NCI-H510A treated with DMSO at 0.1 percent for 48 hours (cell line): ENCODE measurements at regions not wholly inside any gene's neighbourhood (a gene's known extent, or its start where the extent isn't known, plus 50 kb on each side); places are given as distances from the start of the nearest gene placed in this dataset.
A peak's percentile ranks its signal among the peaks of the same experiment; 100 is the strongest.

Source experiments
- DNase-seq: peaks from one replicate; lab custom pipeline; 2025; lab: John Stamatoyannopoulos, UW

- DNase-seq, result no peak
Measured at GRCh38 chr11:129291546-129291945, 84.1 kb upstream of the BARX2 start.

- no peak for DNase-seq
Measured at GRCh38 chr11:129290966-129291365, 84.7 kb upstream of the BARX2 start.

- peak; percentile 27 for DNase-seq
Measured at GRCh38 chr11:129289350-129290040, 86.2 kb upstream of the BARX2 start.

- peak; percentile 44 for DNase-seq
Measured at GRCh38 chr11:129287920-129288319, 87.7 kb upstream of the BARX2 start.

- peak; percentile 98 for DNase-seq
Measured at GRCh38 chr11:129286813-129287212, 88.8 kb upstream of the BARX2 start.

GRCh38 chr11:129285402-129285786, 90.3 kb upstream of the BARX2 start:
- DNase-seq, result peak; percentile 90

- peak; percentile 65 for DNase-seq
Measured at GRCh38 chr11:129283141-129283540, 91.0 kb upstream of the ARHGAP32 start.

GRCh38 chr11:129282634-129283033, 90.5 kb upstream of the ARHGAP32 start:
- peak; percentile 77 for DNase-seq

- DNase-seq, result peak; percentile 62
Measured at GRCh38 chr11:129281471-129282415, 89.6 kb upstream of the ARHGAP32 start.

GRCh38 chr11:129280027-129280811, 88.1 kb upstream of the ARHGAP32 start:
- DNase-seq, result peak; percentile 85

- DNase-seq, result peak; percentile 96
Measured at GRCh38 chr11:129279326-129280026, 87.4 kb upstream of the ARHGAP32 start.

GRCh38 chr11:129278586-129279319, 86.6 kb upstream of the ARHGAP32 start:
- DNase-seq, result no peak

- DNase-seq, result peak; percentile 93
Measured at GRCh38 chr11:129277198-129277843, 85.2 kb upstream of the ARHGAP32 start.

GRCh38 chr11:129275828-129276227, 83.7 kb upstream of the ARHGAP32 start:
- DNase-seq, result no peak

GRCh38 chr11:129273944-129274711, 82.0 kb upstream of the ARHGAP32 start:
- DNase-seq, result no peak

- DNase-seq, result peak; percentile 40
Measured at GRCh38 chr11:129273322-129273721, 81.2 kb upstream of the ARHGAP32 start.

- DNase-seq, result no peak
Measured at GRCh38 chr11:129271030-129271429, 78.9 kb upstream of the ARHGAP32 start.

GRCh38 chr11:129270446-129270845, 78.3 kb upstream of the ARHGAP32 start:
- DNase-seq, result no peak

GRCh38 chr11:129268371-129268770, 76.2 kb upstream of the ARHGAP32 start:
- no peak for DNase-seq

GRCh38 chr11:129267716-129268115, 75.6 kb upstream of the ARHGAP32 start:
- no peak for DNase-seq
